Memory B cell (primary cell): ENCODE measurements at regions not wholly inside any gene's neighbourhood (a gene's known extent, or its start where the extent isn't known, plus 50 kb on each side); places are given as distances from the start of the nearest gene placed in this dataset.

Source experiments
- ATAC-seq: fragments of 150-1000 bp; cut with Tn5 transposase; 2 replicates; pipeline ENCODE4 v1.10.0; 2021; ENCODE audit warnings: low read depth, mild to moderate bottlenecking, moderate library complexity
- DNase-seq, 2 donors: peaks; one replicate each; pipeline ENCODE4 v3.0.0; 2022; ENCODE audit warnings: low spot score in 2 of 2
- H3K27ac Mint-ChIP-seq: one replicate; pipeline ENCODE4 v1.8.0; 2022; ENCODE audit warnings: mild to moderate bottlenecking, moderate library complexity, mixed read lengths
- H3K27me3 Mint-ChIP-seq: one replicate; pipeline ENCODE4 v1.8.0; 2022; ENCODE audit warnings: mixed read lengths
- H3K36me3 Mint-ChIP-seq: one replicate; pipeline ENCODE4 v1.8.0; 2022; ENCODE audit warnings: mild to moderate bottlenecking, mixed read lengths
- H3K4me1 Mint-ChIP-seq: one replicate; pipeline ENCODE4 v1.8.0; 2022; ENCODE audit warnings: mixed read lengths
- H3K4me3 Mint-ChIP-seq: one replicate; pipeline ENCODE4 v1.8.0; 2022; ENCODE audit warnings: mild to moderate bottlenecking, moderate library complexity, mixed read lengths
- H3K9me3 Mint-ChIP-seq: one replicate; pipeline ENCODE4 v1.8.0; 2022; ENCODE audit warnings: mixed read lengths

DNA sequence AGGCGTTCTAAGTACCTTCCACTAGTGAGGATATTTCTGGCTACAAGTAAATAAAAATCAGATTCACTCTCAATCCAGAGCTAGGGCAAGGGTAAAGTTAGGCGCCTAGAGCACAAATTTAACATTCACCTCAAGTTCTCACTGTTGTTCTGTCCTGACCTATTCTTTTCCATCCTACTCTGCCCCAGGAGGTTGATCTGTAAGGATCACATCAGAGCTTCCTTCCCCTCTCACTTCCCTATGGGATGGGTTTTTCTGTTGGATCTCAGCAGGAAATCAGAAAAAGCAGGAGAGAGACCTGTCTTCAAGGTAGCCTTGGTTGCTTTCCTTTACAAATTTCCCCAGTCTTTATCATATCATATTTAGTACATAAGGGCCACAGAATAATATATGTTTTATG, 316.7 kb downstream of the GABRG2 start:
- DNase-seq = no peak
- H3K4me3 Mint-ChIP-seq = no peak overlapping the region
- H3K9me3 Mint-ChIP-seq = peaks cover 5% of the 10 kb centered on the region
- no peak overlapping the region for H3K27ac Mint-ChIP-seq
- no peaks in the 10 kb centered on the region for H3K27me3 Mint-ChIP-seq
- H3K36me3 Mint-ChIP-seq = no peaks in the 10 kb centered on the region
- no peak for ATAC-seq
- H3K4me1 Mint-ChIP-seq = no peaks in the 10 kb centered on the region

DNA sequence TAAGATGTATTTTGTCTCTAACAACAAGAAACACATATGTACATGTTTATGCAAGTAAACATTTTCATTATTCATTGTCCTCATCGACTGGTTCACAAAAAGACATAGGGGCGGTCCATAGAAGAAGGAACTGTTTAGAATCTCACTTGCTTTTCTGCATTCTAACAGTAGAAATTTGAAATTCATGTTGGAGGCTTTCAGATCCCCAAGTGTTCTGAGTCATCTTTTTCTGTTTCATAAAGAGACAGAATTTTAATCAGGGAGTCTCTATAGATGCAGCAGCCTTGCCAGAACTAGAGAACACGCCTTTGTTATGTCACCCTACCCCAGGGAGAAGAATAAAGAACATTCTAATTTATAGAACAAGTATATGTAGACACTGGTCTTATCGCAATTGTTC, 324.3 kb downstream of the GABRG2 start:
- ATAC-seq (no peak), DNase-seq (no peak)
- H3K4me3 Mint-ChIP-seq = no peak overlapping the region
- no peaks in the 10 kb centered on the region for H3K4me1 Mint-ChIP-seq
- no peaks in the 10 kb centered on the region for H3K27me3 Mint-ChIP-seq
- peaks cover 12% of the 10 kb centered on the region for H3K9me3 Mint-ChIP-seq
- H3K27ac Mint-ChIP-seq = no peak overlapping the region
- no peaks in the 10 kb centered on the region for H3K36me3 Mint-ChIP-seq

DNA sequence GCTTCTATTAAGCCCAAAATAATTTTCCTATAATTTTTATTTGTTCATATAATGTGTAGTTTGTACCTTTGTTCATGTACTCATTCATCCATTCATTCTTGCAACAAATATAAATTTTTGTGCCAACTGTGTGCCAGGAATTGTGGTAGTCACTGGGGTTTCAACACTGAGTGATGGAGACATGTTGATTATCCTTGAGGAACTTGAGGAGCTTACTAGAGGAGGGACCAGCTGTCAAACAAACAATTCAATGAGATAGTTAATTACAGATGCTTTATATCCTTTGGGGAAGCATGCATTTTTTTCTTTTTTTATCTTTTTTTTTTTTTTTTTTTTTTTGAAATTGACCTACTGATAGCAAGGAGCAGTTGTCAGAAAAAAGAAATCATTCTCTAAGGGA, 324.8 kb downstream of the GABRG2 start:
- no peaks in the 10 kb centered on the region for H3K4me1 Mint-ChIP-seq
- no peaks in the 10 kb centered on the region for H3K27me3 Mint-ChIP-seq
- peaks cover 11% of the 10 kb centered on the region for H3K9me3 Mint-ChIP-seq
- no peak overlapping the region for H3K27ac Mint-ChIP-seq
- H3K36me3 Mint-ChIP-seq = no peaks in the 10 kb centered on the region
- no peak overlapping the region for H3K4me3 Mint-ChIP-seq
- DNase-seq (no peak), ATAC-seq (no peak)

DNA sequence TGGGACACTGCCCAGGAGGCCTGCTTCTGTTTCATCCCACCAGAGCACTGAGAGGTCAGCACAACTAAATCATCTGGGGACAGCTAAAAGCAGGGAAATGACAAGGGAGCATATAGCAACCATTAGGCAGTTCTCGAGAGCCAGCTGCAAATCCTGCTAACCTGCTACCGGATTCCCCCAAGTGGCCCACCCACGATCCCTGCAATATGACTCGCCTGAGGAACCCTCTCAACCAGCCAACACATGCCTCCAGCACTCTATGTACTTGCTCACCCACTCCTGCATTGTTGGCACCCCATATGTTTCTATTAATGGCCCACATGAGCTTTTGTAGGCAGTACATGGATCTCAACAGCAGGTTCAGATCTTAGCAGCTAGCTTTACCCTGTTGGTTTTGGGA, 326.0 kb downstream of the GABRG2 start:
- Mint-ChIP-seq H3K9me3 (peaks cover 12% of the 10 kb centered on the region), H3K36me3 (no peaks in the 10 kb centered on the region), H3K27ac (no peak overlapping the region), H3K27me3 (no peaks in the 10 kb centered on the region), H3K4me3 (no peak overlapping the region), H3K4me1 (no peaks in the 10 kb centered on the region)
- DNase-seq = no peak
- ATAC-seq = no peak

DNA sequence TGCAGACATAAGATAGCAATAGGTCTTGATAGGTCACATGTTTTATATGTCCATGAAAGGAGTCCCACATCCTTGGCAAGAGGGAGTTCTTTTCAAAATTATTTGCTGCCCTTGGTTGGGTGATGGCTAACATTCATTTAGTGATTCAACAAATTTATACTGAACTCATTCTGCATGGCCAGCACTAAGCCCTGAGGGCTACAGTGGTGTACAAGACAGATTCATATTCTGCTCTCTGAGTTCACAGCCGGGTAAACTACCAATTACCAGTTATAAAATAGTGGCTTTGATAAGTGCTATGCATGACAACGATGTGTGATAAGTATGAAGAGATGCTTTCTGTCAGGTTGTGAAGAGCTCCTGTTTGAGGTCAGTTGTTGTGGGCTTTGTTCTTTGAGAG, 340.0 kb downstream of the GABRG2 start:
- peaks cover 4% of the 10 kb centered on the region for H3K9me3 Mint-ChIP-seq
- no peaks in the 10 kb centered on the region for H3K4me1 Mint-ChIP-seq
- H3K4me3 Mint-ChIP-seq = no peak overlapping the region
- no peak for ATAC-seq
- H3K27ac Mint-ChIP-seq = no peak overlapping the region
- H3K36me3 Mint-ChIP-seq = no peaks in the 10 kb centered on the region
- no peak for DNase-seq
- no peaks in the 10 kb centered on the region for H3K27me3 Mint-ChIP-seq

DNA sequence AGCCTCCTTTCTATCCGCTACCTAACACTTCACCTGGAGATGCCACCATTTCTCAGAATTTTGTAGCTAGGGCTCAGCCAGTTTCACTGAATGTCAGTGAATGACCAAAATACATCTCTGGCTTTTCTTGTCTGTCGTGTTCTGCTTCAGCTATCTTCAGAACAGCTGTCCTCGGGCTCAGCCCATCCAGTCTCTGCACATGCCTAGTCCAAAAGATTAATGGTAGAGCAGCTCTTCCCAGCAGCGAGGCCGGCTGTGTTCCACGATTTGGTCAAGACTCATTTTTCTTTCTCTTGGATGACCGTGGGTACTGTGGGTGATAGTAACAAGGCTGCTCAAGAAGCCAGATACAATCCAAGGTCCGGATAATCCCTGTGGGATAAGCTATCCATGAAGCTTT, 342.8 kb downstream of the GABRG2 start:
- H3K4me3 Mint-ChIP-seq = no peak overlapping the region
- no peak overlapping the region for H3K27ac Mint-ChIP-seq
- no peak for DNase-seq
- H3K9me3 Mint-ChIP-seq = peaks cover 3% of the 10 kb centered on the region
- no peak for ATAC-seq
- no peaks in the 10 kb centered on the region for H3K36me3 Mint-ChIP-seq
- H3K27me3 Mint-ChIP-seq = no peaks in the 10 kb centered on the region
- no peaks in the 10 kb centered on the region for H3K4me1 Mint-ChIP-seq

DNA sequence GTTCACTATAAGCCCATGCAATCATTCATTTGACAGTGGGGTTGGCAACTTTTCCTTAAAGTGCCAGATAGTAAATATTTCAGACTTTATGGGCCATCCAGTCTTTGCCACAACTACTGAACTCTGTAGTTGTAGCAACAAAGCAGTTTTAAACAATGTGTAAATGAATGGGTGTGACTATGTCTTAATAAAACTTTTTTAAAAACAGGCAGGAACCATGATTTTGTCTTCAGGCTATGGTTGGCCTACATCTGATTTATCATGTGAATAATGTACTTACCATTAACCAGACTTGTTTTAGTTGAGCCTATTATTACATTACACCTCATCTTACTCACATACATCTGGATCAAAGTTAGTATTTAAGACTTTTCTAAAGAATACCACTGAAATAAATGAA, 361.6 kb downstream of the GABRG2 start:
- DNase-seq = no peak
- no peak for ATAC-seq
- Mint-ChIP-seq H3K4me3 (no peak overlapping the region), H3K36me3 (no peaks in the 10 kb centered on the region), H3K27me3 (no peaks in the 10 kb centered on the region), H3K4me1 (no peaks in the 10 kb centered on the region), H3K27ac (no peak overlapping the region), H3K9me3 (peaks cover 4% of the 10 kb centered on the region)

DNA sequence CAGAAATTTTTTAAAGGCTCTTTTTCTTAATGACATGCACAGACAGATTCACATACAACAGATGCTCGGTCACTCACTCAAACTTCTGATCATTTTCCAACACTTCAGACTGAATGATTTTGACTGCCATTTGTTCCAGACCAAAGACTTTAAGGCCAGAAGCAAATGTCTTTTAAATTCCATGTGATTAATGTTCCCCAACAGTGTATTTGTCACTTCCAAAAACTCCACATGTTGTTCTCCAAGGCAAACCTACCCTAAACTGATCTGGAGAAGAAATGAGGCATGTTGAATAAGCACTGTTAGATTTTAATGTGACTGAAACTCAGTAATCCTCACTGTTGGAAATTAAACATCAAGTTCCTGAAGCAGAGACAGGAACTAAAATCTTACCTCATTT, 366.7 kb downstream of the GABRG2 start:
- no peak for ATAC-seq
- Mint-ChIP-seq H3K4me3 (no peak overlapping the region), H3K9me3 (no peaks in the 10 kb centered on the region), H3K27me3 (no peaks in the 10 kb centered on the region), H3K4me1 (no peaks in the 10 kb centered on the region), H3K36me3 (no peaks in the 10 kb centered on the region), H3K27ac (no peak overlapping the region)
- no peak for DNase-seq

DNA sequence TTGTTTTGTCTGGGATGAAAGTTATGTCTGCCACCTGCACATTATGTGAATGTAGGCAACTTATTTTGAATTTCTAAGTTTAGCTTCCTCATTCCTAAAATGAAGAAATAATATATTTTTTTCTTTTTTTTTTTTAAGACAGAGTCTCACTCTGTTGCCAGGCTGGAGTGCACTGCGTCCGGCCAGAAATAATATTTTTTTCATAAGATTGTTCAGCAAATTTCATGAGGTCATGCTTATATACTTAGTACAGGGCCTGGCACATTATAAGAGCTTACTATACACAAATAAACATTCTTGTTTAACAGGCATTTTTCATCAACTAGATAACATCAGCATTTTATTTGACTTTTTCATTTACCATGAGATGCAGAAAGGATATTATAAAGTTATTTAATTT, 368.5 kb downstream of the GABRG2 start:
- DNase-seq (no peak), ATAC-seq (no peak)
- Mint-ChIP-seq H3K36me3 (no peaks in the 10 kb centered on the region), H3K4me1 (no peaks in the 10 kb centered on the region), H3K9me3 (no peaks in the 10 kb centered on the region), H3K27me3 (no peaks in the 10 kb centered on the region), H3K27ac (no peak overlapping the region), H3K4me3 (no peak overlapping the region)

DNA sequence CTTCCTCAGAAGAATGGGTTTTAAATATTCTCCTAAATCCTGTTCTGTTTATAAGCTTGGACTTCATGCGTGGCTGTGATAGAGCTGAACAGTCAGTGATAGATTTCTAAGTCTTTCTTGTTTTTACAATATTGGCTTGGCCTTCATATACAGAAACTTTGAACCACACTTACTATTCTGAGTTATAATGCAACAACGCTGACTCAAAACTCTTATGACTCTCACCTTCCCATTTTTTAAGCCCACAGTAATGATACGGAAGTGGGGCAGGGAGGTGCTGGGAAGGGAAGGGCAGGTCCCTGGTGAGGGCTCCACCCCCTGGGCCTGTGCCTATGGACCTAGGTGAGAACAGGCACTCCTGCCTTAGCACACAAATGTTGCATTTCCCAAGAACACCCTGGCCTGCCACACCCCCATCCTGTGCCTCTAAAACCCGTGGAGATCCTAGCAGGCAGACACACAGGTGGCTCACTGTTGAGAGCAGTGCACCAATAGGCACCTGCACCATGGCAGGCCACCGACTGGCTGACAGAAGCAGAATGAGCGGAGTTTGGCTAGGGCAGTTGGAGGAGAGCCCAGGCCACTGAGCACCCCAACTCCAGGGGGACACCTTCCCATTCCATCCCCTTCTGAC, 376.7 kb downstream of the GABRG2 start:
- no peak overlapping the region for H3K4me3 Mint-ChIP-seq
- ATAC-seq = no peak
- DNase-seq = no peak
- no peaks in the 10 kb centered on the region for H3K9me3 Mint-ChIP-seq
- no peaks in the 10 kb centered on the region for H3K36me3 Mint-ChIP-seq
- H3K27ac Mint-ChIP-seq = no peak overlapping the region
- H3K4me1 Mint-ChIP-seq = no peaks in the 10 kb centered on the region
- H3K27me3 Mint-ChIP-seq = no peaks in the 10 kb centered on the region

DNA sequence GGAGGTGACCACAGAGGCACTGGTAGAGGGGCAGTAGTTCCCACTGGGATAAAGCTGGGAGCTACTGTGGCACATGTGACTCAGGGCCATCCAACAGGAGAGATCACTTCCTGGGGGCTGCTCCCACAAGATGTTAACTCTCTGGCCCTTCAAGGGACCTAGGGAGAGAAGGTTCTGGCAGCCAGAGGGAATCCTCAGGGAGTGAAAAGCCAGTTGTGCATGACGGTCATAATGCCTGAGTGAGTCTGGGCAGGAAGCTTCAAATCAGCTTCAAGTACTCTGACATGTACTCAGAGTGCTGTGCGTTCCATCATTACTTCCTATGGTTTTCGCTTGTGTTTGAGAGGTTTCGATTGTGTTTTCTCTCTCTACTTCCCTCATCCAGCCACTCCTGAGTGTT, 388.5 kb downstream of the GABRG2 start:
- ATAC-seq (no peak), DNase-seq (no peak)
- Mint-ChIP-seq H3K27ac (no peak overlapping the region), H3K36me3 (no peaks in the 10 kb centered on the region), H3K27me3 (no peaks in the 10 kb centered on the region), H3K4me1 (no peaks in the 10 kb centered on the region), H3K9me3 (peaks cover 15% of the 10 kb centered on the region), H3K4me3 (no peak overlapping the region)

DNA sequence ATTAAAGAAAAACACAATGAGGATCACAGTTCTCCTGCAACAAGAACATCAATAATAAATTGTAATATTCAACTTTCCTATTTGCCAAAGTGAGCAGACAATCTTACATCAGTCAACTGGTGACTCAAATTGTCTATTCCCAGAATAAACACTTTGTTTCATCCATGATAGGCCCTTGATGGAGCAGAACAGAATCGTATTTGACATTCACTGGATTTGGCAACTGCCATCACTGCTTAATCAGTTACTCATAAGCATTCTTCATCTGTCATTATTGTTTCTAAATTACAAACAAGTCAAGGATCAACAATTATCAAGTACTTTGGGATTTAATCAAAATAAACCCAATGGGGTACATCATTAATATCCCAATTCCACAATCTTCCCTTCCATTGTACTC, 398.4 kb downstream of the GABRG2 start:
- ATAC-seq = no peak
- no peaks in the 10 kb centered on the region for H3K36me3 Mint-ChIP-seq

DNA sequence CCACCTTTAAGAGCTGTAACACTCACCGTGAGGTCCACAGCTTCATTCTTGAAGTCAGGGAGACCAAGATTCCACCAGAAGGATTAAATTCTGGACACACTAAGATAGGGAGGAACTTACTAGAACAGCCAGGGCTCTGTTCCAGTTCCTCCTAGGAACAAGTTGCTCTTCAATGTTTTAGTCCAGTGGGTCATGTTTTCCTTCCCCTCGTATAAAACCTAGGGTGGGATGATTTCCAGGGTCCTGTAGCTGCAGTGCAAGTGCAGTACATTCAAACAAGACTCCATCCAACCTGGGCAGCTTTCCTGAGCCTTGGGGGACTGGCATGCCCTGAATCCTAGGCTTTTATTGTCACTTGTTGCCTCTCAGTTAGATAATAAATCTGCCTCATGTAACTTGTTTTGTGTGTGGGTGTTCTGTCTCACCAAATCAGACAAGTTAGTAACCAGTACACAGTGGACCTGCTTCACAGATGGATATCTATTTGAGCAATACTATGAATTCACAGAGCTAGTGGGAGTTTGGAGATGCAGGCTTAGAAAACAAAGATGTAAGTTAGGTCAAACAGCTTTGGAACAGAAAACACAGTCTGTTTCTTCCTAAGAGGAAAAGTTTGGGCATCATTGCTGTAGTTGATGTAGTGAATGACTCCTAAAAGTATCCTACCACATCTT, 405.6 kb downstream of the GABRG2 start:
- no peaks in the 10 kb centered on the region for H3K27me3 Mint-ChIP-seq

More for the DNA sequence above, 398.4 kb downstream of the GABRG2 start:
- H3K4me3 Mint-ChIP-seq = no peak overlapping the region
- DNase-seq = no peak
- H3K27ac Mint-ChIP-seq = no peak overlapping the region
- no peaks in the 10 kb centered on the region for H3K4me1 Mint-ChIP-seq
- H3K27me3 Mint-ChIP-seq = no peaks in the 10 kb centered on the region
- peaks cover 5% of the 10 kb centered on the region for H3K9me3 Mint-ChIP-seq

DNA sequence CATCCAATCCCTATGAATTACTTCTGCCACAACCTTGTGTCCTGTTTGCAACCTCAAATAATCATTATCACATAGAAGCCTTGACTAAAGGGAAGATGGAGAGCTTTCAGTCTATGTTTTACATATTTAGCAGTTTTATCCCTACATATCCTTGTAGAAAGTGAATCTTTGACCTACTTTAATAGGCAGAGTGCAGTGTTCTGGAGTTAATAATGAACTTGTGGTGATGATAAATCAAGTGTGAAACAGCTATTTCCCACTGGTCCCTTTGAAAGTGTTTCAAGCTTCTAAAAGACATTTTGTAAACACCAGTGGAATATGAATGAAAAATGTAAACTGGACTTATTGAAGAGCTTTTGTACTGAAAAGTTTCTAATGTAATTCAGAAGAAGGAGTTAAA, 406.7 kb downstream of the GABRG2 start:
- no peak for DNase-seq
- H3K4me1 Mint-ChIP-seq = no peaks in the 10 kb centered on the region
- H3K4me3 Mint-ChIP-seq = no peak overlapping the region
- H3K27ac Mint-ChIP-seq = no peak overlapping the region
- ATAC-seq = no peak
- no peaks in the 10 kb centered on the region for H3K9me3 Mint-ChIP-seq
- no peaks in the 10 kb centered on the region for H3K27me3 Mint-ChIP-seq
- no peaks in the 10 kb centered on the region for H3K36me3 Mint-ChIP-seq

More for the DNA sequence above, 405.6 kb downstream of the GABRG2 start:
- Mint-ChIP-seq H3K9me3 (no peaks in the 10 kb centered on the region), H3K36me3 (no peaks in the 10 kb centered on the region), H3K4me1 (no peaks in the 10 kb centered on the region), H3K27ac (no peak overlapping the region), H3K4me3 (no peak overlapping the region)
- no peak for DNase-seq
- ATAC-seq = no peak

DNA sequence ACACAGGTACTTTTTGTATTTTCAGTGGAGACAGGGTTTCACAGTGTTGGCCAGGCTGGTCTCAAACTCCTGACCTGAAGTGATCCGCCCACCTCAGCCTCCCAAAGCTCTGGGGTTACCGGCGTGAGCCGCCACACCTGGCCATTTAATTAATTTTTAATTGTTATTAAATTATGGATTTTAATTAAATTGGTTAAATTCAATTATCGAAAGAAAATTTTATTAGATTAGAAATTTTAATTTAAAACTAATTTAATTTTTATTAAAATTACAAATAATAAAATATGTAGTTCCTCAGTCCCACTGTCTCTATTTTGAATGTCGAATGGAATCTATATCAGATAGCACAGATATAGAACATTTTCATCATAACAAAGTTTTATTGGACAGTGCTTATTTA, 416.5 kb downstream of the GABRG2 start:
- Mint-ChIP-seq H3K9me3 (peaks cover 7% of the 10 kb centered on the region), H3K36me3 (no peaks in the 10 kb centered on the region), H3K4me3 (no peak overlapping the region), H3K27me3 (no peaks in the 10 kb centered on the region), H3K27ac (no peak overlapping the region), H3K4me1 (no peaks in the 10 kb centered on the region)
- DNase-seq (no peak), ATAC-seq (no peak)
